ENCODE measurements at regions not wholly inside any gene's neighbourhood (a gene's known extent, or its start where the extent isn't known, plus 50 kb on each side); places are given as distances from the start of the nearest gene placed in this dataset.
"Not testable (repeated sequence)": the region's sequence is repeated elsewhere in the genome, so short reads cannot be mapped to it uniquely, and the experiment has no call there.

- H3K9me3 ChIP-seq (ENCODE audit: control insufficient read depth in 2 of 2, insufficient read depth in 1 of 2, low read depth in 1 of 2, low read length in 1 of 2), result no peaks in the 10 kb centered on the region
- H3K27me3 ChIP-seq (ENCODE audit: control insufficient read depth in 1 of 2, insufficient read depth in 2 of 2, low read length in 2 of 2), result no peaks in the 10 kb centered on the region
- no peaks in the 10 kb centered on the region for H3K36me3 ChIP-seq (ENCODE audit: control insufficient read depth in 2 of 2, insufficient read depth in 2 of 2, low read length in 1 of 2)
- H3K27ac ChIP-seq (ENCODE audit: low read depth in 2 of 2, low read length in 1 of 2), result no peak overlapping the region
- H3K4me3 ChIP-seq (ENCODE audit: low read depth in 1 of 2, low read length in 2 of 2), result no peak overlapping the region
- 73 to 76% methylated on average over 19 of the region's 19 CpGs for WGBS, 2 donors
- H3K4me1 ChIP-seq (ENCODE audit: control insufficient read depth in 2 of 2, insufficient read depth in 2 of 2, low read length in 1 of 2), result no peaks in the 10 kb centered on the region
Observed at GRCh38 chr1:47688461-47689296, 250.8 kb downstream of the FOXD2 start.

- H3K27me3 ChIP-seq (ENCODE audit: control insufficient read depth in 1 of 2, insufficient read depth in 2 of 2, low read length in 2 of 2), result no peaks in the 10 kb centered on the region
- H3K27ac ChIP-seq (ENCODE audit: low read depth in 2 of 2, low read length in 1 of 2), result no peak overlapping the region
- H3K36me3 ChIP-seq (ENCODE audit: control insufficient read depth in 2 of 2, insufficient read depth in 2 of 2, low read length in 1 of 2), result no peaks in the 10 kb centered on the region
- no peaks in the 10 kb centered on the region for H3K4me1 ChIP-seq (ENCODE audit: control insufficient read depth in 2 of 2, insufficient read depth in 2 of 2, low read length in 1 of 2)
- 88 to 91% methylated on average over 11 of the region's 11 CpGs for WGBS, 2 donors
- H3K9me3 ChIP-seq (ENCODE audit: control insufficient read depth in 2 of 2, insufficient read depth in 1 of 2, low read depth in 1 of 2, low read length in 1 of 2), result no peaks in the 10 kb centered on the region
- no peak overlapping the region for H3K4me3 ChIP-seq (ENCODE audit: low read depth in 1 of 2, low read length in 2 of 2)
Observed at GRCh38 chr1:47689894-47690293, 252.1 kb downstream of the FOXD2 start.

GRCh38 chr1:47690341-47691250, 252.8 kb downstream of the FOXD2 start:
- H3K4me1 ChIP-seq (ENCODE audit: control insufficient read depth in 2 of 2, insufficient read depth in 2 of 2, low read length in 1 of 2), result no peaks in the 10 kb centered on the region
- H3K4me3 ChIP-seq (ENCODE audit: low read depth in 1 of 2, low read length in 2 of 2), result no peak overlapping the region
- no peak overlapping the region for H3K27ac ChIP-seq (ENCODE audit: low read depth in 2 of 2, low read length in 1 of 2)
- WGBS, 2 donors, result 74 to 78% methylated on average over 15 of the region's 15 CpGs
- no peaks in the 10 kb centered on the region for H3K9me3 ChIP-seq (ENCODE audit: control insufficient read depth in 2 of 2, insufficient read depth in 1 of 2, low read depth in 1 of 2, low read length in 1 of 2)
- no peaks in the 10 kb centered on the region for H3K36me3 ChIP-seq (ENCODE audit: control insufficient read depth in 2 of 2, insufficient read depth in 2 of 2, low read length in 1 of 2)
- peaks cover 0 to 2% of the 10 kb centered on the region in 2 donors for H3K27me3 ChIP-seq (ENCODE audit: control insufficient read depth in 1 of 2, insufficient read depth in 2 of 2, low read length in 2 of 2)

GRCh38 chr1:47691293-47691692, 253.4 kb downstream of the FOXD2 start:
- not testable (repeated sequence) for H3K36me3 ChIP-seq (ENCODE audit: control insufficient read depth in 2 of 2, insufficient read depth in 2 of 2, low read length in 1 of 2); H3K27me3 ChIP-seq (ENCODE audit: control insufficient read depth in 1 of 2, insufficient read depth in 2 of 2, low read length in 2 of 2); H3K4me1 ChIP-seq (ENCODE audit: control insufficient read depth in 2 of 2, insufficient read depth in 2 of 2, low read length in 1 of 2); H3K27ac ChIP-seq (ENCODE audit: low read depth in 2 of 2, low read length in 1 of 2); H3K4me3 ChIP-seq (ENCODE audit: low read depth in 1 of 2, low read length in 2 of 2); H3K9me3 ChIP-seq (ENCODE audit: control insufficient read depth in 2 of 2, insufficient read depth in 1 of 2, low read depth in 1 of 2, low read length in 1 of 2)
- 86 to 88% methylated on average over 4 of the region's 4 CpGs for WGBS, 2 donors

GRCh38 chr1:47692196-47692595, 254.4 kb downstream of the FOXD2 start:
- Histone ChIP-seq H3K36me3 (ENCODE audit: control insufficient read depth in 2 of 2, insufficient read depth in 2 of 2, low read length in 1 of 2) (no peaks in the 10 kb centered on the region), H3K27me3 (ENCODE audit: control insufficient read depth in 1 of 2, insufficient read depth in 2 of 2, low read length in 2 of 2) (peaks cover 0 to 2% of the 10 kb centered on the region in 2 donors), H3K4me1 (ENCODE audit: control insufficient read depth in 2 of 2, insufficient read depth in 2 of 2, low read length in 1 of 2) (no peaks in the 10 kb centered on the region), H3K4me3 (ENCODE audit: low read depth in 1 of 2, low read length in 2 of 2) (no peak overlapping the region), H3K27ac (ENCODE audit: low read depth in 2 of 2, low read length in 1 of 2) (no peak overlapping the region), H3K9me3 (ENCODE audit: control insufficient read depth in 2 of 2, insufficient read depth in 1 of 2, low read depth in 1 of 2, low read length in 1 of 2) (no peaks in the 10 kb centered on the region)
- WGBS, 2 donors, result 95 to 97% methylated on average over 7 of the region's 7 CpGs

- no peaks in the 10 kb centered on the region for H3K9me3 ChIP-seq (ENCODE audit: control insufficient read depth in 2 of 2, insufficient read depth in 1 of 2, low read depth in 1 of 2, low read length in 1 of 2)
- WGBS, 2 donors, result 86% methylated on average over 8 of the region's 8 CpGs
- peaks cover 0 to 2% of the 10 kb centered on the region in 2 donors for H3K27me3 ChIP-seq (ENCODE audit: control insufficient read depth in 1 of 2, insufficient read depth in 2 of 2, low read length in 2 of 2)
Observed at GRCh38 chr1:47693115-47693514, 255.3 kb downstream of the FOXD2 start.

GRCh38 chr1:47694011-47694890, 256.4 kb downstream of the FOXD2 start:
- Histone ChIP-seq H3K4me3 (ENCODE audit: low read depth in 1 of 2, low read length in 2 of 2) (no peak overlapping the region), H3K36me3 (ENCODE audit: control insufficient read depth in 2 of 2, insufficient read depth in 2 of 2, low read length in 1 of 2) (no peaks in the 10 kb centered on the region), H3K9me3 (ENCODE audit: control insufficient read depth in 2 of 2, insufficient read depth in 1 of 2, low read depth in 1 of 2, low read length in 1 of 2) (no peaks in the 10 kb centered on the region), H3K4me1 (ENCODE audit: control insufficient read depth in 2 of 2, insufficient read depth in 2 of 2, low read length in 1 of 2) (no peaks in the 10 kb centered on the region), H3K27me3 (ENCODE audit: control insufficient read depth in 1 of 2, insufficient read depth in 2 of 2, low read length in 2 of 2) (peaks cover 0 to 2% of the 10 kb centered on the region in 2 donors), H3K27ac (ENCODE audit: low read depth in 2 of 2, low read length in 1 of 2) (no peak overlapping the region)
- WGBS, 2 donors, result 74 to 83% methylated on average over 14 of the region's 14 CpGs

More at GRCh38 chr1:47693115-47693514, 255.3 kb downstream of the FOXD2 start:
- no peaks in the 10 kb centered on the region for H3K4me1 ChIP-seq (ENCODE audit: control insufficient read depth in 2 of 2, insufficient read depth in 2 of 2, low read length in 1 of 2)
- H3K36me3 ChIP-seq (ENCODE audit: control insufficient read depth in 2 of 2, insufficient read depth in 2 of 2, low read length in 1 of 2), result no peaks in the 10 kb centered on the region
- H3K4me3 ChIP-seq (ENCODE audit: low read depth in 1 of 2, low read length in 2 of 2), result no peak overlapping the region
- H3K27ac ChIP-seq (ENCODE audit: low read depth in 2 of 2, low read length in 1 of 2), result no peak overlapping the region

GRCh38 chr1:47696404-47696736, 258.5 kb downstream of the FOXD2 start:
- Histone ChIP-seq H3K4me3 (ENCODE audit: low read depth in 1 of 2, low read length in 2 of 2) (no peak overlapping the region), H3K27ac (ENCODE audit: low read depth in 2 of 2, low read length in 1 of 2) (no peak overlapping the region), H3K36me3 (ENCODE audit: control insufficient read depth in 2 of 2, insufficient read depth in 2 of 2, low read length in 1 of 2) (no peaks in the 10 kb centered on the region), H3K4me1 (ENCODE audit: control insufficient read depth in 2 of 2, insufficient read depth in 2 of 2, low read length in 1 of 2) (peaks cover 0 to 2% of the 10 kb centered on the region in 2 donors), H3K27me3 (ENCODE audit: control insufficient read depth in 1 of 2, insufficient read depth in 2 of 2, low read length in 2 of 2) (peaks cover 0 to 2% of the 10 kb centered on the region in 2 donors), H3K9me3 (ENCODE audit: control insufficient read depth in 2 of 2, insufficient read depth in 1 of 2, low read depth in 1 of 2, low read length in 1 of 2) (no peaks in the 10 kb centered on the region)
- 90 to 94% methylated on average over 1 of the region's 1 CpG for WGBS, 2 donors
